Tongue (tissue), 1 donor: ENCODE measurements at regions not wholly inside any gene's neighbourhood (a gene's known extent, or its start where the extent isn't known, plus 50 kb on each side); places are given as distances from the start of the nearest gene placed in this dataset. TPM values are rescaled to one million over a fixed set of nuclear protein-coding genes. Genes with fewer than 3 reads are reported as not detected.

Experiments
- small RNA-seq: library from RNA; depleted of rRNA; stranded (forward); fragments of <200 nt; gene quantifications from one replicate; pipeline ENCODE3, GENCODE V24; 2014; ENCODE audit warnings: low replicate concordance

Small RNA genes in the stretch of these regions (small RNA-seq; reads per million reads assigned to genes)
- gene AC074348.1 (not detected), gene RNU2-29P (0.15 reads per million)
